HG03575 (cell line): ENCODE measurements at regions not wholly inside any gene's neighbourhood (a gene's known extent, or its start where the extent isn't known, plus 50 kb on each side); places are given as distances from the start of the nearest gene placed in this dataset.

ENCODE experiments used
- ATAC-seq: cut with Tn5 transposase; IDR thresholded peaks from one replicate; pipeline ENCODE4 v1.9.1; 2021; ENCODE audit not compliant: unreplicated experiment, insufficient number of reproducible peaks, low FRiP score; ENCODE audit errors: extremely low read depth

DNA sequence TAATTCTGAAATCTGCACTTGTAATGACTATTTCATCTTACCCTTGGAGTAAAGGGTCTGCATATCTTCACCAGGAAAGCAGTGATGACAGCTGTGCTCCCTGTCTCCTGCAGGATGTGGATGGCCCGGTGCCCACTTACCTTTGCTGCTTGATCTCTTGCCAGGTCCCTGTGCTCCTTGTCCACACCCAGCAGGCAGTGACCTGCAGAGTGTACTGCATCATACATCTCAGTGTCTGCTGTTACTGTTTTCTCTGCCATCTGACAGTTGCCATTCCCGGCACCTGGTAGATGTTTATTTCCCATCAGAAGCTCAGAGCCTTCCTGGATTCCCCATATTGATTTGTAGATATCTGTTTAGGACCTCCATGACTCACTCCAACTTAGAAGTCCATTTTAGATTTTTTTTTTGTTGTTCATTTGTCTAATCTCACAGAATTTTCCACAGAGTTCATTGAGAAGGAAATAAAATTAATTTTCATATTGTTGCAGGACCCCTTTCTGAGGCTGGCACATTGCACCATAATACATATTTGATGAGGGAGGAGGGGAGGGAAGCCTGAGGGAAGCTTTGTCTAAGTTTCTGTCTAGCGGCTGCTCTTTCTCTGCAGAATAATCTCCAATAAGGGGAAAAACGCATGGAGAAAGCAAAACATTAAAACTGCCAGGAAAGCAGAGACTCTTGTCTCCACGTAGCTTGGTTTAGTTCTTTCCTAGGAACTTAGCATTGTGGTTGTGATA, 697.5 kb upstream of the RAB6C start:
- no peak for ATAC-seq

DNA sequence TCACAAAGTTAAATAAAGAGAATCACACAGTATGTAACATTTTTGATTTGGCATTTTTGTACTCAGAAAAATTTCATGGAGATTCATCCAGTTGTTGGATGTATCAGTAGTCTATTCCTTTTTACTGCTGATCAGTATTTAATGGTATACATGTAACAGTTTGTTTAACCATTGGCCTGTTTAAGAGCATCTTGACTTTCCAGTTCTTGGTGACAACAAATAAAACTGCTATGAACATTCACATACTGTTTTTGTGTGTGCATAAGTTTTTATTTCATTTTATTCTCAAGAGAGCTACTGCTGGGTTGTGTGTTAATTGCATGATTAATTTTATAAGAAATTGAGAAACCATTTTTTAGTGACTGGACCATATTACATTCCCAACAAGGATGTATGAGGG, 694.5 kb upstream of the RAB6C start:
- no peak for ATAC-seq

DNA sequence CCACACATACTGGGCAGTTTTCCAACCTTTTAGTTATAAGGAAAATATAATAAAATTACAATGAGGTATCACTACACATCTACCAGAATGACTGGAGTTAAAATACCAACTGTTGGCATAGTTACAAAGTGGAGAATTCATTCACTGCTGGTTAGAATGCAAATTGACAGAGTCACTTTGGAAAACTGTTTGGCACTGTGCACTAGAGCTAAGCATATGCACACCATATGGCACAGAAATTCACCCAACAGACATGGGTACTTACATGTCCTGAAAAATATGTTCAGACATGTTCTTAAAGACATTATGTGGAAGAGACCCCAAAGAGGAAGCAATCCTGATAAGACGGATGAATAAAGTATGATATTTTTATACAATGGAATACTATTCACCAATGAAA, 686.1 kb upstream of the RAB6C start:
- no peak for ATAC-seq

DNA sequence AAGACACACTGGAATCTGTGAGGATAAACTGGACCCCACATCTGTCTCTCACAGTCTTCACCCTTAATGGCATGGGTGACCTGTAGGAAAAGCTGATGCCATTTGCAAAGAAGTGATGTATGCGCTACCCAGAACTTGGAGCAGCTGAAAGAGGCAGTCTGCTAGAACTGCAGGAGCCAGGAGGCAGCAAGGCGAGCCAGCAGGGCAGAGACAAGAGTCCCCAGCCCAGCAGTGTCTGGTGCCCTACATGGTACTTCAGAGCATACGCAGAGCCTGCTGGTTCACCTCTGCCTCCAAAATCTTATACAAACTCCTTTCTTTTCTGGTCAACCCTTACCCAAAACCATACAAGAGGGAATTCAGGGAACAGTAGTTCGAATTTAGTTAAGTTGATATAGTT, 683.1 kb upstream of the RAB6C start:
- ATAC-seq, result no peak

DNA sequence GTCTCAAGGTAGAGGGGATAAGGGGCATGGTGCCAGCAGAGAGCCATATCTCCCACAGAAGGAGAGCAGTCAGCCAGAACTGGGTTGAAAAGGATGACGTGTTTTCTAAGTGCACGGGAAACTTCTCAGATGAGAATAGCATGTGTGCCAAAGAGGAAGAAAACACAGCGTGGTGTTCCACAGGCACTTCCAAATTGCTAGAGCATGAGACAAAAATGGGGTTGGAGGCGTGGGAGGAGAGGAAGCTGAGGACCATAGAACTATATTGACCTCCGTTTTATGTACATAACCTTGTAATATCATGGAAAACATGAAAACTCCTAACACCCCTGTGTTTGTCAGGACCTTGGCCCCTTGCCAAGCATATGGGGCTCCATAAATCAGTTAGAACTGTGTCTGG, 682.7 kb upstream of the RAB6C start:
- no peak for ATAC-seq

DNA sequence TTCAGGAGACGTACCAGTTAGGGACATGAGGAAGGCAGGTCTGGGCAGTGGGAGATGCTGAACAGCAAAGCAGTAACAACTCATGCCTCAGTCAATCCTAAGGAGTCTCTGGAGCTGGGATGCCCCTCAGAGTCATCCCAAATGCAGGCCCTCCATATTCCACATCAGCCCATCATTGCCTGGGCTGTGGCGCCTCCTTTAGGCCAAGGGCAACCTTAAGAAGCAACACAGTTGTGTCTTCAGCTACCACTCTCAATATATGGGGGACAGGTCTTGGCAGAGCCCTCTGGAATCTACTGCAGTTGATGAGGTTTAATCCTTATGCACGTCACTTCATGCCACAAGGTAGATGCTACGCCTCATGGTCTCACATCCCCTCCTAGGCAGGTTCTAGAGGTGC, 682.0 kb upstream of the RAB6C start:
- no peak for ATAC-seq

DNA sequence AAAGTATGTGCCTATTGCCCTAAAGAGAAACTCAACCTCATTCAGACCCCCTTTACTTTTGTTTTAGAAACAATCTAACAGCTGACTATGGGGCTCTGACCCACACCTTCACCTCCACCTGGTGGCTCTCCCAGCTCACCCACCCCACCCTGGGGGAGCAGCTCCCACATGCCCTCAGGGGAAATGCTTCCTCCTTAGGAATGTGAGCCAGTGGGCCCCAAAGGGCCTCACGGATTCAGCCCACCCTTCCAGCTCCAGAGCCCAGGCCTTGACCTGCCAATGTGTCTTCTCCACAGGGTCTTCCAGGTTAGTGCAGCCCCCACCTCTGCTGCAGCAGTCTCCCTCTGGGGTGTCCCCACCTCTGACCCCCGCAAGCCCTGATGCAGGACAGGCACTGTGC, 680.1 kb upstream of the RAB6C start:
- no peak for ATAC-seq

DNA sequence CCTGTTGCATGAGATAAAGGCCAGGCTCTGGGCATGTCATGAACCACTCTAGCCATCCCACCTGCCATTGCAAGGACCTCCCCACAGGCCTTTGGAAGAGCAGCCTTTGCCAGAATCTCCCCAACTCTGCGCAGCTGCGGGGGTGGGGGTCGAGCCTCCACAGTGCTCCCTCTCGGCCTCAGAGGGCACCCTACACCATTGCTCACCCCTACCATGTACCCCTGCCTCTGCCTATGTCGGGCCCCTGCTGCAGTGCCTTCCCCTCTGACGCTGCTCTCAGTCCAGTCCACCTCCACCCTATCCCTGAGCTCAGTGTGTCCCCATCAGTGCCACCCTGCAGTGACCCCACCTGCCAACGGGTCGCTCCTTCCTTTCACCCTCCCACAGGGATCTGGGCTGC, 679.7 kb upstream of the RAB6C start:
- no peak for ATAC-seq

DNA sequence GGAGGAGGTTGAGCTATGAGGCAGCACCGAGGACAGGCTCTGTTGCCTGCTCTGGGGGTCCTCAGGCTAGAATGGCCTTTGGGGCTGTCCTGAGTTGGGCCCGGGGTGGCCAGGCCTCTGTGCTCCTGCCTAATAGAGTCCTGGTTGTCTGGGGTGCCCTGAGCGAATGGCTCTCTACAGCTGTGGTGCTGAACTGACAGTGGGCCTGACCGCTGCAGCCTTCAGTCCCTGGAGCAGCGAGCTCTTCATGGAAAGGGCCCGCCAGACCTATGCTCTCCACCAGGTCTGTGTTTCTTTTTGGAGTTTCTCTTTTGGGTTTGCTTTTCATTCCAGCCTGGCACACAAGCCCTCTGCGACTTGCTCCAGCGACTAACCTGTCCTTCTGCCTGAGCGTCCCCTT, 679.0 kb upstream of the RAB6C start:
- no peak for ATAC-seq

DNA sequence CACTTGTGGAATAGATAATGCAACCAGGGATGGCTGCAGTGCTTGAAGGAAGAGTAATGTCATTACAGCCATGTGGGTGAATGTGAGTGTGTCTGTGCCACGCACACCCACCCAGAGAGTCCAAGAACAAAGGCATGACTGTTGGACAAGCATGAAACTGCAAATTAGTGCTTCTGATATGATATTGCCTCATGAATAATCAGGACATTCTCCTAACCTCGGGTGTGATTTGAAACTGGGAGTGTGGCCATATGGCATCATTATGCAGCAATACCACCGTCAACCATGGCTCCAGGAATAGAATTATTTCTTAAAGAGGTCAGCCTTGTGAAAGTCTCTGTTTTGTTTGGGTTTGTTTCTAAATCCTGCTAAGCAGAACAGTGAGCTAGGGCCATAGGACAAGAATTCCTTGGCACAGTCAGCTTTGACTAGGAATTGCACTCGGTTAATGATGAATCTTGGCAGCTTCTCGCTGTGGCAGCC, 678.0 kb upstream of the RAB6C start:
- no peak for ATAC-seq

DNA sequence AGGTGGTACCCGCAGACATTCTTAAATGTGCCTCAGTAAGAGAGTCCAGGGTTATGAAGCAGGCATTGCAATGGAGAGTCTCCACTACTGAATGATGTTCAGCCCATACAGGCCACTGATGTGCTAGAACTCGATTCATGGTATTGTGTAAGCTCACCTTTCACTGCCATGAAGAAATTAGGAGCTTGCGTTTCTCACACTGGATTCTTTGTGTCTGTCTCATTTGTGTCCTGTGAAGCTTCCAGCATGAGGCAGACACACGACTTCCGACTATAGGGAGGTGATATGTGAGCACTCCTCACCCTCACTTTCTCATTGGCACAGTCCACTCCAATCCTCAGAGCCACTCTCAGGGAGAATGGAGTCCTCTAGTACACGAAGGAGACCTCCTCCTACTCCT, 677.4 kb upstream of the RAB6C start:
- no peak for ATAC-seq

DNA sequence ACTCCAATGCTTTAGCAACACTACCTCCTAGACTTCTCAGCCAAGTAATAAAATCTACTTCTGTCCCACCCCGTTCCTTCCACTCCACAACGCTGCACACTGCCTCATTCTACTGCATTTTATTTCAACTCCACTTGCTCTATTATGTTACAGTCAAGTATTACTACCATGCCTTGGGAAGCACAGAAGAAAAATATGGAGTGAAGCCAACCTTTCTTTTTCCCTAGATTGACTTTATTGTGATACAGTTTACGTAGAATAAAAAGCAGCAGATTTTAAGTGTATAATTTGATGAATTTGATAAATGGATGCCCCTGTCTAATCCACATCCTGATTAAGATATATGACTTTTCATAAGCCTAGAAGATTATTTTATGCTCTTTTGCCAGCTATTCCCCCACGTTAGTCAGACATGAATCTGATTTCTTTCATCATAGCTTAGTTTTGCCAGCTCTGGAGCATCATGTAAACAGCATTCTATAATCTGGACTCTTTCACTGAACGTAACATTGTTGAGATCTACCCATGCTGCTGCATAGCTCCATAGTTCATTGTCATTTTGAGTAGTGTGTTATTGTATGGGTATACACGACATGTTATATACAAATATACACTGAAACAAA, 676.8 kb upstream of the RAB6C start:
- ATAC-seq, result no peak

DNA sequence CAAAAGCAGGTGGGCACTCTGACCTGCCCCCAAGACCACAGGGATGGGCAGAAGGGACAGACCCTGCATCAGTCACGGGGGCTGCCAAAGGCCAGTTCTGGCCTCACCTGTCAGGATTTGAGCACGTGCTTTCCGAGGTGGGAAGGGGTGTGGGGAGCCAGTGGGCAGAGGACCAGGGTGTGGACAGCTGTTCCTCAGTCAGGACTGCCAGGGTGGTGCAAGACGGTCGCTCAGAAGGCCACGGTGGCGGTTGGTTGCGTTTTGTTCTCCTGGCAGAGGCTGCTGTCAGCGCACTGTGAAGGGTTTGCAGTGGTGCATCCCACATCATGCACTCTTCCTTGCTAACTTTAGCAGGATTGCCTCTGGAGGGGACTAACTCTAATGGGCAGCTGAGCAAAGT, 665.3 kb upstream of the RAB6C start:
- no peak for ATAC-seq

DNA sequence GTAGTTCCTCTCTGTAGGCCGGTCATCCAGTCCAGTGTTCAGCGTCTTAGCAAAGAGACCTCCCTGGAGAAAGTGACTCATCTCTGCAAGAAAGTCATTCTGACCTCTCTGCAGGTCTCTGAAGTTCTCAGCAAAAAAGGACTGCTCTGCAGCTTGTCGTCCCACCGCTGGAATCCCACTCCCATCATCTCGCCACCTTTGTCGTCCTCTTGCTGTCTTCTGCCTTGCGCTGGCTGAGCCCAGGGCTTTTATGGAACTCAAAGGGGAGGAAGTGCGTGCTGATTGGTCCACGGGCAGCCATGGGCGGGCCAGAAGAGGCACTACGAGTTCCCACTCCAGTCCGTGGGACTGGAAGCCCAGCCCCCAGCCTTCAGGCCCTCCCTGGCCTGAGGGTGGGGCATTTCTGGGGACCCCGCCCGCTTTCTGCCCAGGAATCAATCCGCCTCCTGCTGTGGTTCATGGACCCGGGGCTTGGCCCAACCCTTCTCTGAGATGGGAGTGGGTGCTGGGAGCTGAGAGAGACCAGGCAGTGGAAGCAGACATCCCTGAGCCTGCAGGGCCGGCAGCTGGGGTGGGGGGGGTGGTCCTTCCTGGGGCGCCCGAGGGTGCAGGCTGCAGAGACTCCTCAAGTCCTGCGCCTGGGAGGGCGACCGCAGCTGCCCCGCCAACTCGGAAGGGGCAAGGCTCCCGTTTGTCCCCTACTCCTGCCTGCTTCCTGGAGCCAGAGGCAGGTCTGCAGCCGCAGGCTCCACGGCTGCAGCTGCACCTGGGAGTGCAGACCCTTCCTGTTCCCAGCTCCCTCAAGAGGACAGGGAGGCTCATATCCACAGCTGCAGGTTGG, 660.7 kb upstream of the RAB6C start:
- no peak for ATAC-seq

DNA sequence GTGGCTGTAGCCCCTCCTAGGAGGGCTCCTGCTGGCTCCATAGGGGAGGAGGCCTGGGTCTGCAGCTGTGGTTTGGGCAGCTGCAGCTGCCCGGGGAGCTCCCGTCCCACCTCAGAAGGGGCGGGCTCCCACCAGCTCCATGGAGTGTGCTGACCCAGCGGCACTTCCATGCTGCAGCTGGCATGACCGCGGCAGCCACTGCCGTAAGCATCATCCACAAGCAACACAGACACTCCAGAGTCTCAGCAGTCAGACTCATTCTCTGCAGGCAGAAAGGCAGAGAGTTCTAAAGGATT, 660.1 kb upstream of the RAB6C start:
- no peak for ATAC-seq

DNA sequence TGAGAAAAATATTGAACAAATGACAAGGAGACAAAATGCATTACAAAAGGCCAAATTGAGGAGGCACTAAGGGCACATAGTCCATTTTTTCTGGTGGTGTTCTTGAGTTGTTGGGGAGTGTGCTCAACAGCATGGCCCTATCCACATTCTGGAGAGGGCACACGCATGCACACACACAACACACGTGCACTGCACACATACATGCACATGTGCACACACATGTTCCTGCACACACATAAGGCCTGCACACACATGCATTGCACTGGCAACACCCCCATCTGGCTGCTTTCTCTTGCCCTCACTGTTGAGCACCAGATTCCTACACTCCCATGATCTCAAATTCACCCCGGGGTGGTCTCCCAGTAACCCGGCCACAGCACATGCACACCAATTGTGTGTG, 659.2 kb upstream of the RAB6C start:
- ATAC-seq, result no peak

DNA sequence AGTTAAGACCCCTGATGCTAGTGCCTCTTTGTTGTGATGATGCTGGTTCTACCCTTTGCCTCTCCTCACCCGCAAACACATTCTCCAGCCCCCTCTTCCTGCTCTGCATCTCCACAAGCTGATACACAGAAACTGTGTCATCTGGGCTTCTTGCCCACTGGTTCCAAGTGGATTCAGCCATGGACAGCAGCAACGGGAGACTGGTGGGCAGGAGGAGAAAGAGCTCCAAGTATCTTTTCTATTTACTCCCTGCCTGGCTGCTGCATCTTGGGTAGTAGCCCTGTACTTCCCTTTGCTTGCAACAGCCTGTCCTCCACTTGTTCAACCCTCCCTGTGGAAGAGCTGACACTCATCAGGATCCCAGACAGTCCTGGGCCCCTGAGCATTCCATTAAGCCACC, 655.1 kb upstream of the RAB6C start:
- ATAC-seq, result no peak

DNA sequence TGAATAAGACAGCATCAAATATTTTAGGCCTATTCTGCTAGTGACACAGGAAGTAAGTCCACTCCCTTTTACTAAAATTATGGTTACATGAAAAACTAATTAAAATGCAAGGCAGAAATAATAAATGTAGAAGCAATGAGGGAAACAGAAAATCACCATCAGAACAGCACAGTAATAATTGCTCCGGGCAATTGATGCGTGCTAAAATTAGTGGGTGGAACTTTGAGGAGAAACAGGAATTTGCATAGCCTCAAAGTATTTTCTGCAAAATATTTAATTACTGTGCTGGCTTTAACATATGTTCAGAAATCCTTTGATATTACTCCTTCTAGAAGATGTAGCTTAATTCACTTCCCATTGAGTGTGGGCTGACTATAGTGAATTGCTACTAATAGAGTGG, 654.3 kb upstream of the RAB6C start:
- ATAC-seq, result no peak

DNA sequence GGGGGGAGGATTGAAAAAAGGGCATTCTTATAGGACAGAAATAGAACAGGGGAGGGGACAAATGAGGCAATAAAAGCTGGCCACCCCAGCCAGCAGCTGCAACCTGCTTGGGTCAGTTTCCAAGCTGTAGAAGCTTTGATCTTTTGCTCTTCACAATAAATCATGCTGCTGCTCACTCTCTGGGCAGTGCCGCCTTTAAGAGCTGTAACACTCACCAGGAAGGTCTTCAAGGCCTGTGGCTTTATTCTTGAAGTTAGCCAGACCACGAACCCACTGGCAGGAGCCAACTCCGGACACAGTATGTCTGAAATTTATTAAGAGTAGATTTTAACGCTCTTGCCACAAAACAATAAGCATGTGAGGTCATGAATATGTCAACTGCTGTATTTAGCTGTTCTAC, 649.9 kb upstream of the RAB6C start:
- no peak for ATAC-seq

DNA sequence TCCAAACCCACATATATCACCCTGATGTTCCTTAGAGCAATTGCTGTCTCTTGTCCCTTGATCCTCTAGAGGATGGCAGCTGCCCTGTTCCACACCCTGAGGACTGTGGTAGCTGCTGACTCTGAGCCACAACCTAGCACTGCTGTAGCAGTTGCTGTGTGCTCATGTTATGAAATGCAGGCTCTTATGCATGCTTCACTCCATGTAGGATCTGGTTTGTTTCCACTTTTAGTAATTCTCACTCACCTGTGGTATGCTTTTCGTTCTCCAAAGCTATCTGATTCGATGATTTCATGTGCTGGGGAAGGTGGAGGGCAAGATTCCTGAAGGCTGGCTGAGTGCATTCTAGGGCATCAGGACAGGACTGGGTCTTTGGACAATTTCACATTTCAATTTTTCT, 649.0 kb upstream of the RAB6C start:
- no peak for ATAC-seq
